ENCODE measurements at regions not wholly inside any gene's neighbourhood (a gene's known extent, or its start where the extent isn't known, plus 50 kb on each side); places are given as distances from the start of the nearest gene placed in this dataset.
"Not testable (repeated sequence)": the region's sequence is repeated elsewhere in the genome, so short reads cannot be mapped to it uniquely, and the experiment has no call there.

- no peak for DNase-seq (ENCODE audit: low read depth, low spot score)
Measured at GRCh38 chr17:14429084-14429483, 128.2 kb downstream of the HS3ST3B1 start.

GRCh38 chr17:14428648-14429029 lies 127.8 kb downstream of the HS3ST3B1 start:
- no peak for DNase-seq (ENCODE audit: low read depth, low spot score)

GRCh38 chr17:14427900-14428647 lies 127.2 kb downstream of the HS3ST3B1 start:
- no peak for DNase-seq (ENCODE audit: low read depth, low spot score)

- not testable (repeated sequence) for DNase-seq (ENCODE audit: low read depth, low spot score)
Measured at GRCh38 chr17:14423156-14423555, 122.3 kb downstream of the HS3ST3B1 start.

- no peak for DNase-seq (ENCODE audit: low read depth, low spot score)
Measured at GRCh38 chr17:14417336-14417735, 116.5 kb downstream of the HS3ST3B1 start.

- DNase-seq (ENCODE audit: low read depth, low spot score): no peak
Measured at GRCh38 chr17:14409292-14409691, 108.4 kb downstream of the HS3ST3B1 start.

- DNase-seq (ENCODE audit: low read depth, low spot score): no peak
Measured at GRCh38 chr17:14407541-14407940, 106.7 kb downstream of the HS3ST3B1 start.

- DNase-seq (ENCODE audit: low read depth, low spot score): no peak
Measured at GRCh38 chr17:14405189-14405588, 104.3 kb downstream of the HS3ST3B1 start.

All from astrocyte of the hippocampus (primary cell).